OCI-LY3 (cell line): ENCODE measurements at regions not wholly inside any gene's neighbourhood (a gene's known extent, or its start where the extent isn't known, plus 50 kb on each side); places are given as distances from the start of the nearest gene placed in this dataset.

Experiments
- H2AFZ ChIP-seq: fragments of 200-600, 300-600 bp; shearing (Covaris generic); 2 replicates; pipeline ENCODE4 v1.6.0; 2014; ENCODE audit warnings: antibody characterized with exemption, low read depth, low read length
- H3K27ac ChIP-seq: fragments of 200-600, 300-600 bp; sonication (generic); 2 replicates; pipeline ENCODE4 v1.5.1; 2014; ENCODE audit warnings: mild to moderate bottlenecking, low read length, moderate library complexity, mixed read lengths
- H3K27me3 ChIP-seq: fragments of 200-600, 300-600 bp; sonication (generic); 2 replicates; pipeline ENCODE4 v1.6.1; 2014; ENCODE audit warnings: low read depth, low read length, mixed read lengths
- H3K36me3 ChIP-seq: fragments of 200-600, 300-600 bp; sonication (generic); replicated peaks from 2 replicates; pipeline ENCODE3; 2014; ENCODE audit warnings: low read depth, low read length, mixed read lengths
- H3K4me1 ChIP-seq: fragments of 300-600, 200-600 bp; sonication (generic); 2 replicates; pipeline ENCODE4 v1.6.1; 2014; ENCODE audit warnings: low read length, mixed read lengths
- H3K4me2 ChIP-seq: fragments of 200-600, 300-600 bp; sonication (generic); 2 replicates; pipeline ENCODE4 v1.6.1; 2014; ENCODE audit warnings: low read length, mixed read lengths
- H3K4me3 ChIP-seq: fragments of 300-600, 200-600 bp; sonication (generic); 2 replicates; pipeline ENCODE4 v1.5.1; 2014; ENCODE audit warnings: antibody characterized with exemption, mild to moderate bottlenecking, low read length, moderate library complexity
- H3K79me2 ChIP-seq: fragments of 300-600, 200-600 bp; shearing (Covaris generic); 2 replicates; pipeline ENCODE4 v1.6.1; 2014; ENCODE audit warnings: mild to moderate bottlenecking, low read length, mixed read lengths
- H3K9ac ChIP-seq: fragments of 300-600, 200-600 bp; shearing (Covaris generic); 2 replicates; pipeline ENCODE4 v1.6.0; 2014; ENCODE audit warnings: mild to moderate bottlenecking, low read length, moderate library complexity
- H3K9me3 ChIP-seq: fragments of 200-600, 300-600 bp; shearing (Covaris generic); 2 replicates; pipeline ENCODE4 v1.6.1; 2014; ENCODE audit warnings: low read length, mixed read lengths; ENCODE audit not compliant: insufficient read depth
- H4K20me1 ChIP-seq: fragments of 200-600, 300-600 bp; sonication (generic); 2 replicates; pipeline ENCODE4 v1.6.1; 2016; ENCODE audit warnings: low read length, mixed read lengths; ENCODE audit not compliant: insufficient read depth
- CTCF ChIP-seq: fragments of 200-600, 300-600 bp; sonication (generic); IDR thresholded peaks from 2 replicates; pipeline ENCODE4 v1.5.1; 2014; ENCODE audit warnings: antibody characterized with exemption, low read length, low read depth
- EZH2phosphoT487 ChIP-seq: fragments of 200-600 bp; shearing (Covaris generic); IDR thresholded peaks from 2 replicates; pipeline ENCODE4 v1.6.1; 2018; ENCODE audit warnings: antibody characterized with exemption, mixed run types, low read depth

GRCh38 chr10:120335553-120335952, 121.5 kb upstream of the PLPP4 start:
- no peaks in the 10 kb centered on the region for H3K27me3 ChIP-seq
- H3K4me1 ChIP-seq: peaks cover 12% of the 10 kb centered on the region
- H2AFZ ChIP-seq: no peak overlapping the region
- no peaks in the 10 kb centered on the region for H3K9me3 ChIP-seq
- no peaks in the 10 kb centered on the region for H3K36me3 ChIP-seq
- no peak overlapping the region for H3K4me3 ChIP-seq
- no peak overlapping the region for H3K9ac ChIP-seq
- no peaks in the 10 kb centered on the region for H4K20me1 ChIP-seq
- no peaks in the 10 kb centered on the region for H3K79me2 ChIP-seq
- no peak overlapping the region for H3K27ac ChIP-seq
- TF ChIP-seq CTCF: no peak
- no peak for TF ChIP-seq EZH2phosphoT487
- H3K4me2 ChIP-seq: no peak overlapping the region

- no peaks in the 10 kb centered on the region for H4K20me1 ChIP-seq
- TF ChIP-seq CTCF (no peak), EZH2phosphoT487 (no peak)
These were observed 120.6 kb upstream of the PLPP4 start for GRCh38 chr10:120336306-120336910.

GRCh38 chr10:120336911-120337540, 120.0 kb upstream of the PLPP4 start:
- Histone ChIP-seq H3K9ac (no peak overlapping the region), H3K9me3 (no peaks in the 10 kb centered on the region), H3K79me2 (no peaks in the 10 kb centered on the region), H3K27me3 (no peaks in the 10 kb centered on the region), H3K4me2 (no peak overlapping the region), H4K20me1 (no peaks in the 10 kb centered on the region), H3K36me3 (no peaks in the 10 kb centered on the region), H3K4me1 (peaks cover 12% of the 10 kb centered on the region), H3K27ac (no peak overlapping the region), H2AFZ (no peak overlapping the region), H3K4me3 (no peak overlapping the region)
- TF ChIP-seq EZH2phosphoT487: no peak
- peak; percentile 75 for TF ChIP-seq CTCF

More at GRCh38 chr10:120336306-120336910, 120.6 kb upstream of the PLPP4 start:
- H3K4me2 ChIP-seq: no peak overlapping the region
- no peaks in the 10 kb centered on the region for H3K79me2 ChIP-seq
- H3K27ac ChIP-seq: no peak overlapping the region
- H3K9ac ChIP-seq: no peak overlapping the region
- no peaks in the 10 kb centered on the region for H3K36me3 ChIP-seq
- no peaks in the 10 kb centered on the region for H3K9me3 ChIP-seq
- no peak overlapping the region for H3K4me3 ChIP-seq
- no peak overlapping the region for H2AFZ ChIP-seq
- no peaks in the 10 kb centered on the region for H3K27me3 ChIP-seq
- H3K4me1 ChIP-seq: peaks cover 12% of the 10 kb centered on the region

GRCh38 chr10:120342115-120342714, 114.8 kb upstream of the PLPP4 start:
- no peak overlapping the region for H2AFZ ChIP-seq
- H3K27ac ChIP-seq: no peak overlapping the region
- no peaks in the 10 kb centered on the region for H3K9me3 ChIP-seq
- H3K36me3 ChIP-seq: no peaks in the 10 kb centered on the region
- no peaks in the 10 kb centered on the region for H4K20me1 ChIP-seq
- H3K9ac ChIP-seq: no peak overlapping the region
- H3K4me2 ChIP-seq: no peak overlapping the region
- no peak for TF ChIP-seq CTCF
- no peak for TF ChIP-seq EZH2phosphoT487
- H3K27me3 ChIP-seq: no peaks in the 10 kb centered on the region
- no peaks in the 10 kb centered on the region for H3K79me2 ChIP-seq
- no peaks in the 10 kb centered on the region for H3K4me1 ChIP-seq
- no peak overlapping the region for H3K4me3 ChIP-seq
